HG03135 (cell line): ENCODE measurements at regions not wholly inside any gene's neighbourhood (a gene's known extent, or its start where the extent isn't known, plus 50 kb on each side); places are given as distances from the start of the nearest gene placed in this dataset.

ENCODE experiments used
- ATAC-seq: cut with Tn5 transposase; IDR thresholded peaks from one replicate; pipeline ENCODE4 v1.9.1; 2021; ENCODE audit warnings: mild to moderate bottlenecking, moderate library complexity; ENCODE audit not compliant: unreplicated experiment

- ATAC-seq = no peak
Measured at GRCh38 chr2:29974086-29974485, 52.7 kb upstream of the ALK start.

GRCh38 chr2:29977284-29977683, 55.9 kb upstream of the ALK start:
- no peak for ATAC-seq

- ATAC-seq = no peak
Measured at GRCh38 chr2:29981402-29981801, 60.0 kb upstream of the ALK start.

GRCh38 chr2:29983308-29983707, 61.9 kb upstream of the ALK start:
- ATAC-seq = no peak

- ATAC-seq = no peak
Measured at GRCh38 chr2:29987146-29987545, 65.8 kb upstream of the ALK start.

GRCh38 chr2:29990129-29990528, 68.7 kb upstream of the ALK start:
- ATAC-seq = no peak

GRCh38 chr2:29991086-29991485, 69.7 kb upstream of the ALK start:
- ATAC-seq = no peak

GRCh38 chr2:29995241-29995640, 73.9 kb upstream of the ALK start:
- no peak for ATAC-seq

GRCh38 chr2:30003128-30003527, 81.7 kb upstream of the ALK start:
- ATAC-seq = no peak

GRCh38 chr2:30022444-30023071, 101.2 kb upstream of the ALK start:
- ATAC-seq = no peak

GRCh38 chr2:30024281-30024680, 102.9 kb upstream of the ALK start:
- ATAC-seq = no peak

- ATAC-seq = no peak
Measured at GRCh38 chr2:30026091-30027055, 105.0 kb upstream of the ALK start.

- no peak for ATAC-seq
Measured at GRCh38 chr2:30029804-30030203, 108.4 kb upstream of the ALK start.

GRCh38 chr2:30030361-30030760, 109.0 kb upstream of the ALK start:
- no peak for ATAC-seq

GRCh38 chr2:30031184-30031583, 109.8 kb upstream of the ALK start:
- ATAC-seq = no peak

- no peak for ATAC-seq
Measured at GRCh38 chr2:30034052-30034775, 112.6 kb upstream of the YPEL5 start.

GRCh38 chr2:30037016-30037415, 109.8 kb upstream of the YPEL5 start:
- ATAC-seq = no peak

- ATAC-seq = no peak
Measured at GRCh38 chr2:30038419-30038818, 108.4 kb upstream of the YPEL5 start.

GRCh38 chr2:30039101-30039500, 107.7 kb upstream of the YPEL5 start:
- no peak for ATAC-seq

- no peak for ATAC-seq
Measured at GRCh38 chr2:30040147-30040546, 106.7 kb upstream of the YPEL5 start.

GRCh38 chr2:30041884-30042283, 104.9 kb upstream of the YPEL5 start:
- no peak for ATAC-seq

- no peak for ATAC-seq
Measured at GRCh38 chr2:30046396-30046795, 100.4 kb upstream of the YPEL5 start.
